PC-9 (cell line): ENCODE measurements at regions not wholly inside any gene's neighbourhood (a gene's known extent, or its start where the extent isn't known, plus 50 kb on each side); places are given as distances from the start of the nearest gene placed in this dataset.

Source experiments
- EZH2 ChIP-seq: fragments of 200-600 bp; sonication (generic); IDR thresholded peaks from 2 replicates; pipeline ENCODE4 v1.8.0; 2017; ENCODE audit warnings: antibody characterized with exemption, low read depth
- TF ChIP-seq, protein P1 (sequence below): fragments of 200-600 bp; sonication (generic); conservative IDR thresholded peaks from 2 replicates; pipeline ENCODE4 v1.6.1; 2017; ENCODE audit warnings: mixed run types, antibody characterized with exemption, mild to moderate bottlenecking, moderate library complexity

DNA sequence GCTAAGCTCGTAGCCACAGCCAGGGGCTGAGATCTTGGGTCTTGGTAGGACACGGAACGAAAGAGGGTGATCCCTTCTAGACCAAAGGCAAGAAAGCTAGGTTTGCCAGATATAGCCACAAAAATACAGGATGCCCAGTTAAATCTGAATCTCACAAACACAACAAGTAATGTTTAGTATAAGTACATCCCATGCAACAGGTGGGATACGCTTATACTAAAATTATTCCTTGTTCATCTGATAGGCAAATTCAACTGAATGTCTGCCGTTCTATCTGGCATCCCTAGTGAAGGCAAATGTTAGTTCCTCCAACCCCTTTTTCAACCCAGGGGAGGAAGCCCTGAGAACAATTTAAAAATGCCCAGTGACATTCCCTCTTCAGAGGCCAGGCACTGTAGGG, 131.1 kb upstream of the MGMT start:
- TF ChIP-seq EZH2: no peak
- TF ChIP-seq, protein P1, sequence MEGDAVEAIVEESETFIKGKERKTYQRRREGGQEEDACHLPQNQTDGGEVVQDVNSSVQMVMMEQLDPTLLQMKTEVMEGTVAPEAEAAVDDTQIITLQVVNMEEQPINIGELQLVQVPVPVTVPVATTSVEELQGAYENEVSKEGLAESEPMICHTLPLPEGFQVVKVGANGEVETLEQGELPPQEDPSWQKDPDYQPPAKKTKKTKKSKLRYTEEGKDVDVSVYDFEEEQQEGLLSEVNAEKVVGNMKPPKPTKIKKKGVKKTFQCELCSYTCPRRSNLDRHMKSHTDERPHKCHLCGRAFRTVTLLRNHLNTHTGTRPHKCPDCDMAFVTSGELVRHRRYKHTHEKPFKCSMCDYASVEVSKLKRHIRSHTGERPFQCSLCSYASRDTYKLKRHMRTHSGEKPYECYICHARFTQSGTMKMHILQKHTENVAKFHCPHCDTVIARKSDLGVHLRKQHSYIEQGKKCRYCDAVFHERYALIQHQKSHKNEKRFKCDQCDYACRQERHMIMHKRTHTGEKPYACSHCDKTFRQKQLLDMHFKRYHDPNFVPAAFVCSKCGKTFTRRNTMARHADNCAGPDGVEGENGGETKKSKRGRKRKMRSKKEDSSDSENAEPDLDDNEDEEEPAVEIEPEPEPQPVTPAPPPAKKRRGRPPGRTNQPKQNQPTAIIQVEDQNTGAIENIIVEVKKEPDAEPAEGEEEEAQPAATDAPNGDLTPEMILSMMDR: no peak
